Activated CD4-positive, alpha-beta T cell treated with anti-CD3 and anti-CD28 coated beads for 1 hour (primary cell): ENCODE measurements at regions not wholly inside any gene's neighbourhood (a gene's known extent, or its start where the extent isn't known, plus 50 kb on each side); places are given as distances from the start of the nearest gene placed in this dataset.

ENCODE experiments used
- DNase-seq: peaks from one replicate; pipeline ENCODE4 v3.0.0-alpha.2; 2020

- no peak for DNase-seq
Measured at GRCh38 chr17:77670173-77670572, 288.3 kb upstream of the TNRC6C start.

DNA sequence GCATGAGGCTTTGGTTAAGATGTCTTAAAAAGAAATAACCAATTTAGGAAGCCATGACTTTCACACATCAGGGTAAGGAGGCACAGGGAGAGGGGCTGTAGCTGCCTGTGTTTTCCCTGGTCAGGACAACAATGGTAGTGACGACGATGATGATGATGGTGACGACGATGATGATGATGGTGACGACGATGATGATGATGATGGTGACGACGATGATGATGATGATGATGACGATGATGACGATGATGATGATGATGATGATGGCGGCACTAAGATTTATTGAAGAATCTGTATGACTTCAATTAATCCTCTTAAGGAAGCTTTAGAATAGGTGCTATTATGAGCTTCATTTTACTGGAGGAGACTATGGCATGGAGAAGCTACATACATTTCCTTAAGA lies 284.1 kb upstream of the TNRC6C start:
- no peak for DNase-seq

DNA sequence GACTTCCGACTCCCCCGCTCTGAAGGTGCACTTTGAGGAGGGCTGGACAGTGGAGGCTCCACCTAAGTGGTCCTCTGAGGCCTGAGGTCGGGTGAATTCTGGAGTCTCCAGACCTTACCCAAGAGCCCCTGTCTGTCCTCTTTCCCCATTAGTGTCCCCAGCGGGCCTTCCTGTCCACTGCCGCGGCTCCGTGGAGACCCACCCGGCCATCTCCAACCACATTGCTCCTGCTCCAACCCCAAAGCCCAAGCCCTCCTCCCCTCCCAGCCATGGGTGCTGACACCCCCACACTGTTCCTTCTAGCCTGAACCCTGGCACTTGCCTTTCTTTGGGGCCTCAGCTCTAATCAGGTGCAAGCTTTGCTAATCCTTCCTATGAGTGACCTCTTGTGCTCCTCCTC lies 283.1 kb upstream of the TNRC6C start:
- no peak for DNase-seq

- DNase-seq, result no peak
Measured at GRCh38 chr17:77675816-77676215, 282.7 kb upstream of the TNRC6C start.

- DNase-seq, result no peak
Measured at GRCh38 chr17:77676237-77676661, 282.3 kb upstream of the TNRC6C start.

GRCh38 chr17:77677211-77677610 lies 281.3 kb upstream of the TNRC6C start:
- DNase-seq, result no peak

DNA sequence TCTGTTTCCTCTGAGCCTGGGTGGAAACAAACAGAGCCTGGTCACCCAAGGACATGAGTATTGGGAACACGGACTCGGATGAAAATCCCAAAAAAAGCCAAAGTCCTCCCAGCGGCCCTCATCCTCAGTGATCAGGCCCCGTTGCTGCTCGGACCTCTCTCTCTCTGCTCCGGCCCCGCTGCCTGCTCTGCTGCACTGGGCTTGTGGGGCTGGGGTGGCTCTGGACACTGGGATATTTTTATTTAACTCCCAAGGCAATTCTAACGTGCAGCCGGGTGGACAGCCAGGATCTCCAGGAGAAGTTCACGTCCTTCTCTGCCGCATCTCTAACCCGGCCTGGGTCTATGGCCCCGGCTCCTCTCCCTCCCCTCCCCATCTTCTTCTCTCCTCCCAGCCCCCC lies 280.9 kb upstream of the TNRC6C start:
- DNase-seq, result no peak

GRCh38 chr17:77679589-77679988 lies 278.9 kb upstream of the TNRC6C start:
- DNase-seq, result no peak

- no peak for DNase-seq
Measured at GRCh38 chr17:77681861-77682260, 276.6 kb upstream of the TNRC6C start.

DNA sequence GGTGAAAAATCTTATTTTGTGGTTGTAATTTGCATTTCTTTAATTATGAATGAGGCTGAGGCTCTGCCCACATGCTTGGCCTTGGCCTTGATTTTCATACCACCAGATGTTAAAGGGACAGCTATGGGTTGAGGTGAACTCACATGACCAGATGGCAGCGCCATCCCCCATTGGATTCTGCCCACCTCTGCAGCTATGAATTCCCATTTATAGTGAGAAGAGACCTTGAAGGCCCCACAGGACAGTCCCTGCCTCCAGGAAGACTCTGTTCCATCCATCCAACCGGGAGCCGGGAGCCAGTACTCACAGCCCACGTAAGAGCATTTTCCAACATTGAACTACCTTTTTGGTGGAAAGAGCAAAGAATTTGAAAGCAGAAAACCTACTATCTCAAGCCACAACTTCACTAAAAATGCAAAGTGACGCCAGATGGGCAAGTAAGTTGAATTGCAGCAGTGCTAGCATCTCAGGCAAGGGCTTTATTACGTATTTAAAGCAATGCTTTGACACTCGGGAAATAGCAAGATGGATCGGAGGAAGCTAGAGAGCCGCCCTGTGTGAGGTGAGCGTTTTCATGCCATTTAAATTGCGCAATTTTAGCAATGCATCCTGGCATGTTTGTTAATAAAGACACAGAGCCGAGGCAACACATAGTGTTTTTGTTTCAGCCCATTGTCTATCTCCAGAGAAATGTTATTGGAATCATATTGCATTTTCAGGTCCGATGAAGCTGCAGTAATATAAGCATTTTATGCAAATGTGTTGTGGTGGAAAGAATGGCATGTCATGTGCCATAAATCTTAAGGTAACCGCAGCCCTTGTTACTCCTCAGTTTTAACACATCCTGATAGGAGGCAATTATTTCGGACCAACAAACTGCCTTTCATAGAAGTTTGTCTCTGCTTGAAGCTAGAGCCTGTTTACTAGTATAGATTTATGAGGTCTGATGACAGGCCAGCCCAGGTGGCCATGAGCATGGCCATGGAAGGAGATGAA lies 273.4 kb upstream of the TNRC6C start:
- DNase-seq, result no peak

DNA sequence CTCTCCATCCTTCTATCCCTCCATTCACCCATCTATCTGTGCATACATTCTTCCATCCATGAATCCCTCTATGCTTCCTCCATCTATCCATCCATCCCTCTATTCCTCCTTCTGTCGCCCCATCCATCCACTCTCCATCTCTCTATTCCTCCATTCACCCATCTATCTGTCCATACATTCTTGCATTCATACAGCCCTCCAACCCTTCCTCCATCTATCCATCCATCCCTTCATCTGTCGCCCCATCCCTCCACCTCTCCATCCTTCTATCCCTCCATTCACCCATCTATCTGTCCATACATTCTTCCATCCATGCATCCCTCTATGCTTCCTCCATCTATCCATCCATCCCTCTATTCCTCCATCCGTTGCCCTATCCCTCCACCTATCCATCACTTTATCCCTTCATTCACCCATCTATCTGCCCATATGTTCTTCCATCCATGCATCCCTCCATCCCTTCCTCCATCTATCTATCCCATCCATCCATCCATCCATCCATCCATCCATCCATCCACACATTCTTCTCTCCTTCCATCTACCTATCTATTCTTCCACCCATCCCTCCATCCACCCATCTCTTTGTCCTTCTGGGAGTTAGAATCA lies 272.5 kb upstream of the TNRC6C start:
- no peak for DNase-seq

DNA sequence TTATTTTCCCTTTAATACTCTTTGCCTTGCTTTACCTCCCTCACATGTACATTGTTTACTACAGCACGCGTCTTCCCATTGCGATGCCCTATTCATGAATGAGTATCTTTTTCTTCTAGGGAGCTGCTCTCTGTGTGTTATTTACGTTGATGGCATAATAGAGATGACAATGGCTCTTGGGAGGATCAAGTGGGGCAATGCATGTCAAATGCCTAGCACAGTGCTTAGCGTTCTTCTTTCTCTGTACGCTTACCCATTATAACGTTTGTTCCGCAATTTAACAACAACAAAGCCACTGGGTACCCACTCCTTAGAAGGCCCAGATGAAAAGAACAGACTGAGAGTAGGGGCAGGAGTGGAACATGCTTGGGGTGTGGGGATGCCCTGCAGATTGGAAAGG lies 271.6 kb upstream of the TNRC6C start:
- no peak for DNase-seq

DNA sequence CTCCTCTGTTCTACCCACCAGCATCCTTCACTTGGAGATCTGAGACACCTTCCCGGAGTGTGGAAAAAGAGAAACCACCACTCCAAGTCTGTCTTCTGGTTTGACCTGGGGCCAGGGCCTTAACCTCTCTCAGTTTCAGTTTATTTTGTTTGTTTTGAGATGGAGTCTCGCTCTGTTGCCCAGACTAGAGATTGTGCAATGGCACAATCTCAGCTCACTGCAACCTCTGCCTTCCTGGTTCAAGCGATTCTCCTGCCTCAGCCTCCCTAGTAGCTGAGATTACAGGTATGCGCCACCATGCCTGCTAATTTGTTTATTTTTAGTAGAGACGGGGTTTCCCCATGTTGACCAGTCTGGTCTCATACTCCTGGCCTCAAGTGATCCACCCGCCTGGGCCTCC lies 271.1 kb upstream of the TNRC6C start:
- DNase-seq, result no peak

DNA sequence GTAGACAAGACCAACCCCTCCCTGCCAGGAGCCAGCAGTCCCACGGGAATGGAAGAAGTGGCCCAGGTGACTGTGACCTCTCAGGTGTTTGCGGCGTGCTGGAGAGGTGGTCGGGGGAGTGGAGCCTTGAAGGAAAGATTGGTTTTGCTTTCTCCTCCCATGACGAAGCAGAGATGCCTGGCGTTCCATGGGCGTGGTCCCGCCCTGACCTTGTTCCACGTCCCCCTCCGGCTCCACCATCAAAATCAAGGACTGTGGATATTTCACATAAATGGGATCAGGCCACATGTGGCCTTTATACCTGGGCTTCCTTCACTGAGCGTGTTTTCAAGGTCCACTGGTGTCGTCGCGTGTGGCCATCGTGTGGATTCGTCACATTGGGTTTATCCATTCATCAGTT lies 270.6 kb upstream of the TNRC6C start:
- DNase-seq, result no peak

GRCh38 chr17:77688369-77688768 lies 270.1 kb upstream of the TNRC6C start:
- DNase-seq, result no peak

DNA sequence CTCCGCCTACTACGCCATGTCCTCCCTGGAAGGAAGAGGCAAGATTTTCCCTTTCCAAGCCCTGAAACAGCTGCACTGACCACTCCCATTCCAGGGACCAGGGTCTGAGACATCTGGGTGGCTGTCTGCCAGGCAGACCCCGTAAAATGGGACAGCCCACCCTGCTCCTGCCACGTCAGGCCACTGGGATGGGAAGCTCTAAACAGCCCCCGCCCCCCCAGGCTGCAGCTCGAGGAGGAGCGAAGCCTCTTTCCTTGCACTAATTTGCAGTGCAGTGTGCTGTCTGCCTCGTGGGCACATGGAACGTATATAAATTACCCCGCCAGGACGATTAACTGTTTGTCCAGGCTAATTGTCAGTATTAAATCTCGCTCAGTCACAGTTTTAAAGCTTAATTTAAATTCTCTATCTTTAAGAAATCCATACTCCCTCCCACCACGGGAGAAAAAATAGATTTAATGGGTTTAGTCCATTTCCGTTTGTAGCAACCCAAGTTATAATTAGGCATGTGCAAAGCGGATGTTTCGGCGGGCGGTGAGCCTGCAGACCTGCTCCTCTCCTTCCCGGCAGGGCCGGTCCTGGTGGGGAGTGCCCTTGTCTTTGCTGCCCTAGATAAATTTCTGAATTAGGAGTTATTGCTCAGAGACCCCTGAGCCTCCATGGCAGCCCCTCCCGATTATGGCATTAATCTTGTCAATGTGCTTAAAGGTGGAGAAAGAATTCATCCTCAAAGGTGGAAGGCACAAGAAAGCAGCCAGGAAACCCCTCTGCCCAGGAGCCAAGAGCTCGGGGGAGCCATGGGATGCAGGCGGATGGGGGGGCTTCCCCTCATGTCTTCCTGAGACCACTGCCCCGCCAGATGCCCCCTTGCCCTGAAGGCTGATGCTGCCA lies 268.0 kb upstream of the TNRC6C start:
- no peak for DNase-seq

- DNase-seq, result no peak
Measured at GRCh38 chr17:77691216-77692085, 267.1 kb upstream of the TNRC6C start.

DNA sequence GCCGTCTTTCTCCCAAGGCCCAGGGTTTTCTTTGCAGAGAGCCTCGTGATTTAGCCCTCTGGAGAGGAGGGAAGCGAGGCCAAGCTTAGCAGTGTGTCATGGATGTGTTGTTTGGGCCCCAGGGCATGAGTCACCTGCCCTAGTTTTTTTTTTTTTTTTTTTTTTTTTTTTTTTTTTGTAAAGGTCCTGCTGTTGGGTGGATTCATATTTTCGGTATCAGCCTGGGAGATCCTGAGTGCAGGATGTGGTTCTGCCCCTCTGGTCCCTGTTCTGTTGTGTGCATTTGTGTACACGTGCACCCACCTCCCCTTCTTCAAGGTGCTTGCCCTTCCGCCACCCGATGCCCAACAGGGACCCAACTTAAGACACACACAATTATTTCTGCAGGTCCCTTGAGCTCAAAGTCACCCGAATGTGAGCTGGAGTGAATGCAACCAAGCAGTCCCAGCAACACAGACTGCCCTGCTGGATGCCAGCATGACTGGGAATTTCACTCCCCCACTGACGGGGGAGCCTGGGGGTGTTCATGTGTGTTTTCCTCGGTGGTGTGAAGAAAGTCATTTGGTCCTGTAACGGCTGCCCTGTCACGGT lies 265.8 kb upstream of the TNRC6C start:
- DNase-seq, result no peak

DNA sequence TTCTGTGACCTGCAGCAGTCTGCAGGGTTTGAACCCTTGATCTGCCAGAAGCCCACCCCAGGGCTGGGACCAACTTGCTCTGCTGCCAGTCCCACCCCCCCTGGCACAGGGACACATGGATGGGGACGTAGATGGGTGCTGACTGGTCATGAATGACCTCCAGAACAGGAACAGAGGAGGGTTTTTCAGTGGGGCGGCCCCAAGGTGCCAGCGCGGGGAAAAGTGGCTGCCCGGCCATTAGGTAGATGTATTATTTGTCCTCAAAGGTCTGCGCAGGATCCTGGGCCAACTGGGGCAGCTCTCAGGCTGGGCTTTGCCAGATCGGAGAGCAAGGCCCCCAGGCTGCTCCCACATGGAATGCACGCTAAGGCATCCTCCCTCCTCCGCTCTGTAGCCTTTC lies 265.2 kb upstream of the TNRC6C start:
- DNase-seq, result no peak

GRCh38 chr17:77693776-77694175 lies 264.7 kb upstream of the TNRC6C start:
- no peak for DNase-seq

GRCh38 chr17:77694391-77695363 lies 263.8 kb upstream of the TNRC6C start:
- DNase-seq, result no peak
